ENCODE measurements at regions not wholly inside any gene's neighbourhood (a gene's known extent, or its start where the extent isn't known, plus 50 kb on each side); places are given as distances from the start of the nearest gene placed in this dataset.

DNA sequence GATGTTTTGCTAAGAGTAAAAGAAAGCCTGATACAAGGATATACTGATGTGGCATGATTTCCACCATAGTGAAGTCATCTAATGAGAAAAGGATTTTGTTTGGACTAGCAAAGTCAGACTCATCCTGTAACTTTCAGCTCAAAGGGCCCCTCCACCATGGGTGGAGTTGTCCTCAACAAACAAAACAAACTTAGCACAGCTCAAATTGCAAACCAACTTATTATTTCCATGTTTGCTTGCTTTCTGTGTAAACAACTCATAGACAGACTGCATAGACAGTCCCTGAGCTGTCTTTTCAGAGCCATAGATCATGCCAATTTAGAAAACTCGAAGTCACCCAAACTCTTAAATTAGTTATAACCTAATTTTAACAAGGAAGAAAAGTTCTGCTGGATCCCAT, 69.4 kb upstream of the VAV3 start:
- TF ChIP-seq, protein P1, sequence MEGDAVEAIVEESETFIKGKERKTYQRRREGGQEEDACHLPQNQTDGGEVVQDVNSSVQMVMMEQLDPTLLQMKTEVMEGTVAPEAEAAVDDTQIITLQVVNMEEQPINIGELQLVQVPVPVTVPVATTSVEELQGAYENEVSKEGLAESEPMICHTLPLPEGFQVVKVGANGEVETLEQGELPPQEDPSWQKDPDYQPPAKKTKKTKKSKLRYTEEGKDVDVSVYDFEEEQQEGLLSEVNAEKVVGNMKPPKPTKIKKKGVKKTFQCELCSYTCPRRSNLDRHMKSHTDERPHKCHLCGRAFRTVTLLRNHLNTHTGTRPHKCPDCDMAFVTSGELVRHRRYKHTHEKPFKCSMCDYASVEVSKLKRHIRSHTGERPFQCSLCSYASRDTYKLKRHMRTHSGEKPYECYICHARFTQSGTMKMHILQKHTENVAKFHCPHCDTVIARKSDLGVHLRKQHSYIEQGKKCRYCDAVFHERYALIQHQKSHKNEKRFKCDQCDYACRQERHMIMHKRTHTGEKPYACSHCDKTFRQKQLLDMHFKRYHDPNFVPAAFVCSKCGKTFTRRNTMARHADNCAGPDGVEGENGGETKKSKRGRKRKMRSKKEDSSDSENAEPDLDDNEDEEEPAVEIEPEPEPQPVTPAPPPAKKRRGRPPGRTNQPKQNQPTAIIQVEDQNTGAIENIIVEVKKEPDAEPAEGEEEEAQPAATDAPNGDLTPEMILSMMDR (IDR thresholded peaks at IDR 0.05; ENCODE audit: insufficient read depth, low read length, poor library complexity, severe bottlenecking): no peak
- TF ChIP-seq EZH2phosphoT487 (conservative IDR thresholded peaks at IDR 0.05; ENCODE audit: low read length): no peak
